ENCODE measurements at regions not wholly inside any gene's neighbourhood (a gene's known extent, or its start where the extent isn't known, plus 50 kb on each side); places are given as distances from the start of the nearest gene placed in this dataset.

DNA sequence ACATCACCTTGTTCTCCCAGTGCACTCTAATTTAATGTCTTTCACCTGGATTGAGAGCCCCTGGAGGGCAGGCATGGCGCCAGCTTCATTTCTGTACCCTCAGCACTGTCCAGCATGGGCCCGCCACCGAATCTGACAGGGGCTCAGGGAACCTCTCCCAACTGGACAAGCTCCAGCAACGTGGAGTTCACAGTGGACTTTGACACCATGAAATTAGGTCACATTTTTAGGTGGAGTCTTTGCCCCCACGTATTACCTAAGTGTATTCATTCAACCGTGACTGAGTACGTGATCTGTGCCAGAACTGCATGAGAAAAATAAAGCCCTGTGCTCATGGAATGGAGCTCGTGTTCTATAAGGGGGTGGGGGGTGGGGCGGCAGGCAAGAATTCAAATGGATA, 94.1 kb upstream of the ATP2B2 start:
- intact Hi-C loops (cut with micrococcal nuclease) = no loop called here
- no peak overlapping the region for H3K27ac ChIP-seq (ENCODE audit: low read length)
- Mint-ChIP-seq H3K36me3 (no peaks in the 10 kb centered on the region), H3K27ac (no peak overlapping the region), H3K4me1 (peaks cover 0 to 15% of the 10 kb centered on the region in 2 donors), H3K9me3 (no peaks in the 10 kb centered on the region), H3K27me3 (ENCODE audit: low read depth in 2 of 2) (peaks cover 20% of the 10 kb centered on the region in 2 donors), H3K4me3 (no peak overlapping the region)
- H3K36me3 ChIP-seq (ENCODE audit: control insufficient read depth, insufficient read depth, low read length) = no peaks in the 10 kb centered on the region
- H3K27me3 ChIP-seq (ENCODE audit: control insufficient read depth, insufficient read depth, low read length) = peaks cover 2% of the 10 kb centered on the region
- no peak overlapping the region for H3K4me3 ChIP-seq (ENCODE audit: low read length)
- peaks cover 16% of the 10 kb centered on the region for H3K4me1 ChIP-seq (ENCODE audit: control insufficient read depth, insufficient read depth, low read length)
- 85% methylated on average over 9 of the region's 9 CpGs for WGBS (ENCODE audit: insufficient coverage)
- H3K9me3 ChIP-seq (ENCODE audit: control insufficient read depth, insufficient read depth, low read length) = no peaks in the 10 kb centered on the region
- ATAC-seq = no peak
- TF ChIP-seq, protein P1, sequence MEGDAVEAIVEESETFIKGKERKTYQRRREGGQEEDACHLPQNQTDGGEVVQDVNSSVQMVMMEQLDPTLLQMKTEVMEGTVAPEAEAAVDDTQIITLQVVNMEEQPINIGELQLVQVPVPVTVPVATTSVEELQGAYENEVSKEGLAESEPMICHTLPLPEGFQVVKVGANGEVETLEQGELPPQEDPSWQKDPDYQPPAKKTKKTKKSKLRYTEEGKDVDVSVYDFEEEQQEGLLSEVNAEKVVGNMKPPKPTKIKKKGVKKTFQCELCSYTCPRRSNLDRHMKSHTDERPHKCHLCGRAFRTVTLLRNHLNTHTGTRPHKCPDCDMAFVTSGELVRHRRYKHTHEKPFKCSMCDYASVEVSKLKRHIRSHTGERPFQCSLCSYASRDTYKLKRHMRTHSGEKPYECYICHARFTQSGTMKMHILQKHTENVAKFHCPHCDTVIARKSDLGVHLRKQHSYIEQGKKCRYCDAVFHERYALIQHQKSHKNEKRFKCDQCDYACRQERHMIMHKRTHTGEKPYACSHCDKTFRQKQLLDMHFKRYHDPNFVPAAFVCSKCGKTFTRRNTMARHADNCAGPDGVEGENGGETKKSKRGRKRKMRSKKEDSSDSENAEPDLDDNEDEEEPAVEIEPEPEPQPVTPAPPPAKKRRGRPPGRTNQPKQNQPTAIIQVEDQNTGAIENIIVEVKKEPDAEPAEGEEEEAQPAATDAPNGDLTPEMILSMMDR (IDR thresholded peaks at IDR 0.05) = no peak
- no peak for DNase-seq

DNA sequence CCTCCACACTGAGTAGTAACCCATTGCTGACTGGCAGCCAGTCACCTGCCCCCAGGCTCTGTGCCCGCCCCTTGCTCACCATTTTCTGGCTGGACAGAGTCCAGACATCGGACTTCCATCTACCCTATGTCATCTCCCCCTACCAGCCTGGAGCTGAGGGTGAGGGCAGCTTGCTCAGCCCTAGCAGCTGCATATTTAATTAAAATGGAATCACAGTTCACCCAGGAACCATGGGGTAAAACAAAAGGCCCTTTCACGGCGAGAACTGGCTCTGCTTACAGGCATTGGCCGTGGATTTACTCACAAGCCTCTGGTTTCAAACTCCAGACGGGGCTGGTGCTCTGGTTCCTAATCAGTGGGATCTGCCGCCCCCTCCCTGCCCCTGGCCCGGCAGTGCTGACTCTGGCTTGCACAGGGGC, 94.9 kb upstream of the ATP2B2 start:
- DNase-seq = no peak
- Histone ChIP-seq H3K36me3 (ENCODE audit: control insufficient read depth, insufficient read depth, low read length) (no peaks in the 10 kb centered on the region), H3K27ac (ENCODE audit: low read length) (no peak overlapping the region), H3K27me3 (ENCODE audit: control insufficient read depth, insufficient read depth, low read length) (peaks cover 2% of the 10 kb centered on the region), H3K4me1 (ENCODE audit: control insufficient read depth, insufficient read depth, low read length) (peaks cover 16% of the 10 kb centered on the region), H3K9me3 (ENCODE audit: control insufficient read depth, insufficient read depth, low read length) (no peaks in the 10 kb centered on the region), H3K4me3 (ENCODE audit: low read length) (no peak overlapping the region)
- H3K36me3 Mint-ChIP-seq = no peaks in the 10 kb centered on the region
- ATAC-seq = no peak
- peaks cover 23 to 28% of the 10 kb centered on the region in 2 donors for H3K27me3 Mint-ChIP-seq (ENCODE audit: low read depth in 2 of 2)
- 75% methylated on average over 8 of the region's 8 CpGs for WGBS (ENCODE audit: insufficient coverage)
- no peak overlapping the region for H3K27ac Mint-ChIP-seq
- TF ChIP-seq, protein P1 (IDR thresholded peaks at IDR 0.05) = no peak
- H3K4me1 Mint-ChIP-seq = peaks cover 0 to 15% of the 10 kb centered on the region in 2 donors
- no peak overlapping the region for H3K4me3 Mint-ChIP-seq
- H3K9me3 Mint-ChIP-seq = no peaks in the 10 kb centered on the region
- intact Hi-C loops (cut with micrococcal nuclease) = no loop called here

DNA sequence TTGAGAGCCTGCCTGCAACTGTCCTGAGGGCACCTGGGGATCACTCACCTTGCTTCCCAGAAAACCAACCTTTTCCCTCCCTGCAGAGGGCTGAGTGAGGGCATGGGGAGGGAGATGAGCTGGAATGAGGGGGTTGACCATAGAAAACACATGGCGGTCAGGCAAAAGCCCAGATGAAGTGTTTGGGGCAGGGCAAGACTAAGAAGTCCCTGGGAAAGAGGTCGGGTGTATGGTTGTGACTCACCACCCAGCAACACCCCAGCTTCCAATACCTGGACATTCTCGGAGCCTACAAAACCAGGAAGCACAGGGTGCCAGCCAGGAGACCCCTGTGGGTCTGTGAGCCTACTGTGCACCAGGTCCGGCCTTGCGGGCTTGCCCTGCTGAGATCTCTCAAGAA, 95.3 kb upstream of the ATP2B2 start:
- H3K36me3 Mint-ChIP-seq = no peaks in the 10 kb centered on the region
- H3K27ac Mint-ChIP-seq = no peak overlapping the region
- TF ChIP-seq, protein P1 (IDR thresholded peaks at IDR 0.05) = no peak
- 90% methylated on average over 5 of the region's 5 CpGs for WGBS (ENCODE audit: insufficient coverage)
- no peak overlapping the region for H3K27ac ChIP-seq (ENCODE audit: low read length)
- ATAC-seq (no peak), DNase-seq (no peak)
- H3K4me3 Mint-ChIP-seq = no peak overlapping the region
- no peaks in the 10 kb centered on the region for H3K9me3 ChIP-seq (ENCODE audit: control insufficient read depth, insufficient read depth, low read length)
- intact Hi-C loops (cut with micrococcal nuclease) = no loop called here
- peaks cover 22 to 26% of the 10 kb centered on the region in 2 donors for H3K27me3 Mint-ChIP-seq (ENCODE audit: low read depth in 2 of 2)
- peaks cover 16% of the 10 kb centered on the region for H3K4me1 ChIP-seq (ENCODE audit: control insufficient read depth, insufficient read depth, low read length)
- no peak overlapping the region for H3K4me3 ChIP-seq (ENCODE audit: low read length)
- H3K36me3 ChIP-seq (ENCODE audit: control insufficient read depth, insufficient read depth, low read length) = no peaks in the 10 kb centered on the region
- no peaks in the 10 kb centered on the region for H3K9me3 Mint-ChIP-seq
- H3K4me1 Mint-ChIP-seq = peaks cover 0 to 15% of the 10 kb centered on the region in 2 donors
- peaks cover 2% of the 10 kb centered on the region for H3K27me3 ChIP-seq (ENCODE audit: control insufficient read depth, insufficient read depth, low read length)

DNA sequence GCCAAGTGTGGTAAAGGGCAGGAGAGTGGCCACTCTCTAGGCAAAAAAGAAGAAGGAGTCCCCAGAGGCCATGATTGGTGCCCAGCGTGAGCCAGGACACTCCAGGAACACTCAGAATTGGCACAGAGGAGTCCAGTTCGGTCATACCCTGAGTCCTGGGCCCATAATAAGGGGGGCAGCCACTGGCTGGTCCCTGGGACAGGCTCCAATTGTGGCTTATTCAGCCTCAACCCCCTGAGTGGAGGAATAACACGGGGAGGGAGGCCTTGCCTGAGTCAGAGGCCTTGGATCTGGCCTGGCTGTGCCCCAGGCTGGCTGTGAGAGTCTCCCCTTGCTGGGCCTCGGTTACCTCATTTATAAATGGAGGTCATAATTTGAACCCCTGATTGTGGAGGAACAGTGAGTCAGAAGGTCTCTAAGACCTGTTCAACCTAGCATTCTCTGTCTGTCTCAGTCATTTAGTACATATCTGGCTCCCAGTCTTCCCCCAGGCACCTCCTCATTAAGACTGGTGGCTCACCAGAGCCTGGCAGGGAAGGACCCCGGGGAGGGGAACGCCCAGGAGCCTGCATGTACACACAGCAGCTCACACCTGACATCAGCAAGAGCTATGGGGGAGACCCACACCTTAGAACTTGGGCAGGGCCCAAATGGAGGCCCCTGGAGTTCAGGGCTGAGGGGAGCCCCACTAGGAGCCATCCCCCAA, 95.9 kb upstream of the ATP2B2 start:
- Mint-ChIP-seq H3K36me3 (no peaks in the 10 kb centered on the region), H3K4me1 (peaks cover 0 to 15% of the 10 kb centered on the region in 2 donors)

More for the DNA sequence above, 95.9 kb upstream of the ATP2B2 start:
- H3K27me3 Mint-ChIP-seq (ENCODE audit: low read depth in 2 of 2) = peaks cover 18 to 20% of the 10 kb centered on the region in 2 donors
- DNase-seq (no peak), ATAC-seq (no peak)
- Histone ChIP-seq H3K27me3 (ENCODE audit: control insufficient read depth, insufficient read depth, low read length) (peaks cover 1% of the 10 kb centered on the region), H3K9me3 (ENCODE audit: control insufficient read depth, insufficient read depth, low read length) (no peaks in the 10 kb centered on the region), H3K36me3 (ENCODE audit: control insufficient read depth, insufficient read depth, low read length) (no peaks in the 10 kb centered on the region), H3K4me1 (ENCODE audit: control insufficient read depth, insufficient read depth, low read length) (peaks cover 16% of the 10 kb centered on the region), H3K4me3 (ENCODE audit: low read length) (no peak overlapping the region), H3K27ac (ENCODE audit: low read length) (no peak overlapping the region)
- WGBS (ENCODE audit: insufficient coverage) = 73% methylated on average over 6 of the region's 6 CpGs
- no peak overlapping the region for H3K27ac Mint-ChIP-seq
- no peaks in the 10 kb centered on the region for H3K9me3 Mint-ChIP-seq
- intact Hi-C loops (cut with micrococcal nuclease) = no loop called here
- no peak overlapping the region for H3K4me3 Mint-ChIP-seq
- TF ChIP-seq, protein P1 (IDR thresholded peaks at IDR 0.05) = no peak
